NOMO-1 (cell line): ENCODE measurements at regions not wholly inside any gene's neighbourhood (a gene's known extent, or its start where the extent isn't known, plus 50 kb on each side); places are given as distances from the start of the nearest gene placed in this dataset.
A peak's percentile ranks its signal among the peaks of the same experiment; 100 is the strongest.

Experiments used
- DNase-seq, 2 experiments: peaks; one replicate each; lab custom pipeline; 2025; ENCODE audit not compliant: unreplicated experiment in 2 of 2; lab: John Stamatoyannopoulos, UW

DNA sequence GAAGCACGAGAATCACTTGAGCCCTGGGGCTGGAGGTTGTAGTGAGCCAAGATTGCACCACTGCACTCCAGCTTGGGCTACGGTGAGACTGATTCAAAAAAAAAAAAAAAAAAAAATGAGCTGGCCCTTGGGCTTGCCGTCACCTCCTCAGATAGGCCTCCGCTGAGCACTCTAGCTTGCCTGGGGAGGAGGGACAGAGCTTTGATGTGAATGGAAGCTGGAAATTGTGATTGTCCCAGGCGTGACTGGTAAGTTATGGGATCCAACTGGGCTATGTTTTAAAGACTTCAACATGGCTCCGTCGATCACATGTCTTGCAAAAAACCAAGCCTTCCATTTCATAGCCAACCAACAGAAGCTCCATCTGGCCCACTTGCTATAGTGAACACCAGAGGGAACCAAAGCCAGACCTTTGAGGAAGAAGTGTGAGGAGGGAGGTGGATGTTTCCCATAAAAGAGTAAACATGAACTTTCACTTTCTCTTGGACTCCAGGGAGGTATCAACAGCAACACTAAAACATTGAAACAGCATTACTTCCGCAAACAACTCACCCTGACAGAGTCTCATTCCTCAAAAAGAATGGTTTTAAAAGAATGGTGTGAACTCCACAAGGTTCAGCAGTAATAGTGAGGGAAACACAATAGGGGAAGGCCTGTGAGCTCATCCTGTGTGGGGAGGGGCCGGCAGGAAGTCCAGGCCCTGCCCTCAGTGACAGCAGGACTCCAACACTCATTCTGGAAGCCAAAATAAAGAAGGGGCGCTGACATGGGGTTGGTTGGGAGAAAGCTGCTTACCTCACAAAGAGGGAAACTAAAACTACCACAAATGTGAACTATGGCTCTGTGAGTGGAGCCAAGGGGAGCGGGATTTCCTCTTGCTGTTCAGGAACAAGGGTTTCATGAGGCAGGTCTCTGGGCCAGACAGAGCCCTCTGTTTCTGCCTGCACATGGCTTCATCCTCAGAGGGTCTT lies 59.2 kb upstream of the IL12A start:
- peak; percentile 97 to 100 for DNase-seq

DNA sequence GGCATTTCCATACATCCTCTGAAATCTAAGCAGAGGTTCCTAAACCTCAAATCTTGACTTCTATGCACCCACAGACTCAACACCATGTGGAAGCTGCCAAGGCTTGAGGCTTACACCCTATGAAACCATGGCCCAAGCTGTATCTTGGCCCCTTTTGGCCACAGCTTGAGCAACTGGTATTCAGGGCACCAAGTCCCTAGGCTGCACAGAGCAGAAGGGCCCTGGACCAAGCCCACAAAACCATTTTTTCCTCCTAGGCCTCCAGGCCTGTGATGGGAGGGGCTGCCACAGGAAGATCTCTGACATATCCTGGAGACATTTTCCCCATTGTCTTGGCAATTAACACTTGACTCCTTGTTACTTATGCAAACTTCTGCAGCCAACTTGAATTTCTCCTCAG lies 54.4 kb upstream of the IL12A start:
- DNase-seq = no peak

DNA sequence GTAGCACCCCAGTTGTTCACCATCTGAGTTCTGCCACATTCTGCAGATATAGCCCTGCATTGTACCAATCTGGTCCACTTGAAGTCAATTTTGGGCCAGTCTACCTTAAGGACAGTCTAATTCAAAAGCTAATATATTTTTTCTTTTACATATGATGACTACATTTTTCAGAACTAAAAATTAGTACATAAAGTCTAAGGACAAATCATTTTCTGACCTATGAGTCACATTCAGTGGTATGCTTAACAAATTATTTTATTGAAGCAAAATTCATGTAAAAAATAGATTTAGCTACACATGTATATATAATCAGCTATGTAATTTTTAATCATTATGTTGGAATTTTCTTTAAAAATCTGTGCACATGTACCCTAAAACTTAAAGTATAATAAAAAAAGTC lies 52.1 kb upstream of the IL12A start:
- no peak for DNase-seq

DNA sequence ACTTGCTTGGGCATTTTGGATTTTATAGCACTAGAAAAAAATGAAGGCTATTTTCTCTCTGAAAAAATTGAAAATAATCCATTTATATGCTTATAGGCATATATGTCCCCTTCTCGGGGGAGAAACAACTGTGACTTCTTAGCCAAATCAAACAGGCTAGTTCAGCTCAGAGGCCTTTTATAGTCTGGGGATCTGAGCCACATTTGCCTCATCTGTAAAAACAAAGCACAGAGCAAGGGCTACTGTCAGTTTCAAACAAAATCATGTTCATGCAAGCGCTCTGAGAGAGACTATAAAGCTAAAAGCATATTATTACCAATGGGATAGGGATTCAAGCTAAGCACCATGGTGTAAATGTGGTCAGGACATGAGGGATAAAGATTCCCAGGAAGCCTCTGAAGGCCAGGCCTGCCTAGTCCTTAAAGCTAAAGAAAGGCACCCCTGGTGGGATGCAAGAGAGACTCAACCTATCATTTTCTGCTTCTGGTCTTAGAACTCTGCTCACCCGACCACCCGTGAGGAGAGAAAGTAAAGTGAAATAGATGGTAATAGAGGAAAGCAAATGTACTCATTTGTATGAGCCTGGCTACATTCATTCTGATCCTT lies 51.0 kb upstream of the IL12A start:
- DNase-seq = no peak

DNA sequence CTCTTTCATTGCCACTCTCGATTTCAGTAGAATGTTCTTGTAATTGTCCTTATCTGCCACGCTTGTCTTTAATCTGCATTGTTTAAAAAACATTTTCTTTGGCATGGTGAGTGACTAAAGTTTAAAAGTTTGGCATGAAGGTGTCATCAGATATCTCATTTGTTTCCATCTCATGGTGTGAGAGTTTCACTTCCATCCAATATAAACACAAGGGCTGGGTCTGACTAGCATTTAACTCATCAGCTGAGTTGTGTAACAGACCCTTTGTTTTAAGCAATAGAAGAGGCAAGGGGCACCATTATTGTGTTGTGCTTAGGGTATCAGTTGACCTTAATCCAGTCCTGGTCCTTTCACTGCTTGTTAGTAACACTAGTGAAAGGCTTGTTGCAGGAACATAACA lies 49.9 kb upstream of the IL12A start:
- DNase-seq = peak; percentile 79 to 96
